GM18861 (cell line): ENCODE measurements at regions not wholly inside any gene's neighbourhood (a gene's known extent, or its start where the extent isn't known, plus 50 kb on each side); places are given as distances from the start of the nearest gene placed in this dataset.
"Not testable (repeated sequence)": the region's sequence is repeated elsewhere in the genome, so short reads cannot be mapped to it uniquely, and the experiment has no call there.

Source experiments
- ATAC-seq: cut with Tn5 transposase; IDR thresholded peaks from one replicate; pipeline ENCODE4 v1.9.1; 2021; ENCODE audit not compliant: unreplicated experiment

- no peak for ATAC-seq
These were observed 98.2 kb downstream of the AHR start for GRCh38 chr7:17396692-17397091.

- peak; percentile 69 for ATAC-seq
These were observed 103.6 kb downstream of the AHR start for GRCh38 chr7:17401791-17402627.

GRCh38 chr7:17402628-17403278 lies 104.3 kb downstream of the AHR start:
- ATAC-seq: peak; percentile 75

- ATAC-seq: no peak
These were observed 105.6 kb downstream of the AHR start for GRCh38 chr7:17404006-17404405.

- no peak for ATAC-seq
These were observed 107.3 kb downstream of the AHR start for GRCh38 chr7:17405786-17406185.

- no peak for ATAC-seq
These were observed 108.3 kb downstream of the AHR start for GRCh38 chr7:17406738-17407137.

- no peak for ATAC-seq
These were observed 108.8 kb downstream of the AHR start for GRCh38 chr7:17407229-17407628.

GRCh38 chr7:17408245-17408903 lies 109.9 kb downstream of the AHR start:
- no peak for ATAC-seq

GRCh38 chr7:17408904-17409290 lies 110.4 kb downstream of the AHR start:
- no peak for ATAC-seq

- peak; percentile 93 for ATAC-seq
These were observed 113.5 kb downstream of the AHR start for GRCh38 chr7:17411922-17412321.

- no peak for ATAC-seq
These were observed 114.4 kb downstream of the AHR start for GRCh38 chr7:17412883-17413282.

GRCh38 chr7:17415955-17416354 lies 117.5 kb downstream of the AHR start:
- ATAC-seq: no peak

- not testable (repeated sequence) for ATAC-seq
These were observed 122.0 kb downstream of the AHR start for GRCh38 chr7:17420308-17421015.

GRCh38 chr7:17421941-17422340 lies 123.5 kb downstream of the AHR start:
- no peak for ATAC-seq

- ATAC-seq: no peak
These were observed 124.5 kb downstream of the AHR start for GRCh38 chr7:17422966-17423365.

- ATAC-seq: no peak
These were observed 129.5 kb downstream of the AHR start for GRCh38 chr7:17427924-17428323.

GRCh38 chr7:17429579-17429978 lies 131.1 kb downstream of the AHR start:
- no peak for ATAC-seq

- ATAC-seq: no peak
These were observed 134.3 kb downstream of the AHR start for GRCh38 chr7:17432793-17433192.

GRCh38 chr7:17434191-17434590 lies 135.7 kb downstream of the AHR start:
- no peak for ATAC-seq

- no peak for ATAC-seq
These were observed 136.6 kb downstream of the AHR start for GRCh38 chr7:17434841-17435692.
